ENCODE measurements at regions not wholly inside any gene's neighbourhood (a gene's known extent, or its start where the extent isn't known, plus 50 kb on each side); places are given as distances from the start of the nearest gene placed in this dataset.

GRCh38 chrX:6890544-6891261 lies 256.8 kb upstream of the STS start:
- no peak overlapping the region for H3K4me3 Mint-ChIP-seq
- no peaks in the 10 kb centered on the region for H3K4me1 Mint-ChIP-seq (ENCODE audit: low read depth)
- no peak for DNase-seq (ENCODE audit: low spot score)
- no peak overlapping the region for H3K27ac Mint-ChIP-seq
- intact Hi-C loops (cut with micrococcal nuclease), result no loop called here
- H3K27me3 Mint-ChIP-seq (ENCODE audit: insufficient read depth), result no peaks in the 10 kb centered on the region
- H3K9me3 Mint-ChIP-seq, result no peaks in the 10 kb centered on the region
- no peaks in the 10 kb centered on the region for H3K36me3 Mint-ChIP-seq (ENCODE audit: low read depth)

DNA sequence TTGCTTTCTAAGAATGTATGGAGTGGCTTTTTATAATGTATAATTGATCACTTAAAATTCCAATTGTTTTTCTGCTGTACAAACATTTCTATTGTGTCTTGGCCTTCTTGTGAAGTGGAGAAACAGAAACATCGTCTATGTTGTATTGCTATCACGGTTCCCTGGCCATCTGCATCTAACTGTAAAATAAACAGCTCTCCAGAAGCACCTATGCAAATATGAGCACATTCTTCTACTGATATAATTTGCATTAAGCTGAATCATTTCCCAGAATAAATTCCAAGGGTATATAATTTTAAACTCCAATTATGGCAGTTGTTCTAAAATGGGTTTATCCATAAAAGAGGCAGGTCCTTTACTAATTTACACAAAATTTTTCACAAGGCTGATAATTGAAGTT lies 261.6 kb upstream of the STS start:
- Mint-ChIP-seq H3K9me3 (no peaks in the 10 kb centered on the region), H3K36me3 (ENCODE audit: low read depth) (no peaks in the 10 kb centered on the region), H3K27me3 (ENCODE audit: insufficient read depth) (no peaks in the 10 kb centered on the region), H3K4me3 (no peak overlapping the region), H3K4me1 (ENCODE audit: low read depth) (no peaks in the 10 kb centered on the region), H3K27ac (no peak overlapping the region)
- DNase-seq (ENCODE audit: low spot score), result no peak
- intact Hi-C loops (cut with micrococcal nuclease), result no loop called here

DNA sequence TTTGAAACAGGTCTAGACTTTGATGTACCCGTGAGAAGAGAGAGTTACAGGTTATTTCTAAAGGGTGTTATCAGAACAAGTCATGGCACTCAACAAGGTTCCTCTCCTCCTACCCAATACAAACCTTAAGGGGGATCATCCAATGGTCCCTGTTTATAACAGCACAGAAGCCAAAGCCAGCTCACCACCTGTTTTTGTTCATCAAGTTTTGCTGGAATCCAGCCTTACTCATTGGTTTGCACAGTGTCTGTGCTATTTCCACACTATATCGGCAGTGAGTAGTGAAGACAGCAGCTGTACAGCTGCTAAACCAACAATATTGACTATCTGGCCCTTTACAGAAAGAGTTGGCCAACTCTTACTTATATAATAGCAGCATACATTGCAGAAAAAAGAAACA lies 262.1 kb upstream of the STS start:
- Mint-ChIP-seq H3K9me3 (no peaks in the 10 kb centered on the region), H3K27me3 (ENCODE audit: insufficient read depth) (no peaks in the 10 kb centered on the region), H3K4me3 (no peak overlapping the region), H3K36me3 (ENCODE audit: low read depth) (no peaks in the 10 kb centered on the region), H3K27ac (no peak overlapping the region), H3K4me1 (ENCODE audit: low read depth) (no peaks in the 10 kb centered on the region)
- no peak for DNase-seq (ENCODE audit: low spot score)
- intact Hi-C loops (cut with micrococcal nuclease), result no loop called here

- Mint-ChIP-seq H3K27me3 (ENCODE audit: insufficient read depth) (no peaks in the 10 kb centered on the region), H3K4me3 (no peak overlapping the region), H3K27ac (no peak overlapping the region), H3K36me3 (ENCODE audit: low read depth) (no peaks in the 10 kb centered on the region), H3K9me3 (peaks cover 9% of the 10 kb centered on the region), H3K4me1 (ENCODE audit: low read depth) (no peaks in the 10 kb centered on the region)
- DNase-seq (ENCODE audit: low spot score), result no peak
- intact Hi-C loops (cut with micrococcal nuclease), result no loop called here
These were observed 286.1 kb upstream of the STS start for GRCh38 chrX:6861456-6861855.

DNA sequence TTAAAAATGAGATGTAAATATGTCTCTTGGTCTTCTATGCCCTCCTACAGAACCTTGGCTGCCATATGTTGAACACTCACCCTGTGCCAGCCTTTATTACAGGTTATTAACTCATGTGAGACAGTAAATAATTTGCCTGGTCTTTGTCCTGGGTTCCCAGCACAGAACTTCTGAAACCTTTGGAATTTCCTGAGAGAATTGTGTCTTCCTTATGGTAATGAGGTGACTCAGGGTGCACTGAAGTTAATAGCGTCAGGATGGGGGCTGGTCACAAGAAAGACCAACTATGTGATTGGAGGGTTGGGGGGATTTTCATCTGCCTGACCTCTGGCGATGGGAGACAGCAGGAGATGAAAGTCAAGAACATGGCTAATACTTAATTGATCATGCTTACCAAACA lies 289.8 kb upstream of the STS start:
- H3K27ac Mint-ChIP-seq, result no peak overlapping the region
- no peak for DNase-seq (ENCODE audit: low spot score)
- H3K9me3 Mint-ChIP-seq, result peaks cover 9% of the 10 kb centered on the region
- no peaks in the 10 kb centered on the region for H3K27me3 Mint-ChIP-seq (ENCODE audit: insufficient read depth)
- intact Hi-C loops (cut with micrococcal nuclease), result no loop called here
- no peaks in the 10 kb centered on the region for H3K36me3 Mint-ChIP-seq (ENCODE audit: low read depth)
- H3K4me3 Mint-ChIP-seq, result no peak overlapping the region
- no peaks in the 10 kb centered on the region for H3K4me1 Mint-ChIP-seq (ENCODE audit: low read depth)

GRCh38 chrX:6856471-6856870 lies 291.0 kb upstream of the STS start:
- Mint-ChIP-seq H3K27me3 (ENCODE audit: insufficient read depth) (no peaks in the 10 kb centered on the region), H3K9me3 (peaks cover 9% of the 10 kb centered on the region), H3K36me3 (ENCODE audit: low read depth) (no peaks in the 10 kb centered on the region), H3K4me3 (no peak overlapping the region), H3K4me1 (ENCODE audit: low read depth) (no peaks in the 10 kb centered on the region), H3K27ac (no peak overlapping the region)
- intact Hi-C loops (cut with micrococcal nuclease), result no loop called here
- DNase-seq (ENCODE audit: low spot score), result no peak

GRCh38 chrX:6852869-6853268 lies 294.6 kb upstream of the STS start:
- no peak overlapping the region for H3K4me3 Mint-ChIP-seq
- no peaks in the 10 kb centered on the region for H3K4me1 Mint-ChIP-seq (ENCODE audit: low read depth)
- intact Hi-C loops (cut with micrococcal nuclease), result no loop called here
- no peak overlapping the region for H3K27ac Mint-ChIP-seq
- H3K36me3 Mint-ChIP-seq (ENCODE audit: low read depth), result no peaks in the 10 kb centered on the region
- no peaks in the 10 kb centered on the region for H3K9me3 Mint-ChIP-seq
- H3K27me3 Mint-ChIP-seq (ENCODE audit: insufficient read depth), result no peaks in the 10 kb centered on the region
- no peak for DNase-seq (ENCODE audit: low spot score)

GRCh38 chrX:6852121-6852520 lies 295.4 kb upstream of the STS start:
- Mint-ChIP-seq H3K4me1 (ENCODE audit: low read depth) (no peaks in the 10 kb centered on the region), H3K36me3 (ENCODE audit: low read depth) (no peaks in the 10 kb centered on the region), H3K4me3 (no peak overlapping the region), H3K27ac (no peak overlapping the region), H3K27me3 (ENCODE audit: insufficient read depth) (no peaks in the 10 kb centered on the region), H3K9me3 (no peaks in the 10 kb centered on the region)
- no peak for DNase-seq (ENCODE audit: low spot score)
- intact Hi-C loops (cut with micrococcal nuclease), result no loop called here

GRCh38 chrX:6851140-6851539 lies 296.4 kb upstream of the STS start:
- no peak overlapping the region for H3K4me3 Mint-ChIP-seq
- no peaks in the 10 kb centered on the region for H3K27me3 Mint-ChIP-seq (ENCODE audit: insufficient read depth)
- no peaks in the 10 kb centered on the region for H3K9me3 Mint-ChIP-seq
- no peaks in the 10 kb centered on the region for H3K4me1 Mint-ChIP-seq (ENCODE audit: low read depth)
- H3K27ac Mint-ChIP-seq, result no peak overlapping the region
- no peaks in the 10 kb centered on the region for H3K36me3 Mint-ChIP-seq (ENCODE audit: low read depth)
- DNase-seq (ENCODE audit: low spot score), result no peak
- intact Hi-C loops (cut with micrococcal nuclease), result no loop called here

GRCh38 chrX:6849716-6850414 lies 297.6 kb upstream of the STS start:
- H3K4me3 Mint-ChIP-seq, result no peak overlapping the region
- DNase-seq (ENCODE audit: low spot score), result no peak
- no peaks in the 10 kb centered on the region for H3K9me3 Mint-ChIP-seq
- no peaks in the 10 kb centered on the region for H3K4me1 Mint-ChIP-seq (ENCODE audit: low read depth)
- no peaks in the 10 kb centered on the region for H3K27me3 Mint-ChIP-seq (ENCODE audit: insufficient read depth)
- H3K36me3 Mint-ChIP-seq (ENCODE audit: low read depth), result no peaks in the 10 kb centered on the region
- H3K27ac Mint-ChIP-seq, result no peak overlapping the region
- intact Hi-C loops (cut with micrococcal nuclease), result no loop called here

DNA sequence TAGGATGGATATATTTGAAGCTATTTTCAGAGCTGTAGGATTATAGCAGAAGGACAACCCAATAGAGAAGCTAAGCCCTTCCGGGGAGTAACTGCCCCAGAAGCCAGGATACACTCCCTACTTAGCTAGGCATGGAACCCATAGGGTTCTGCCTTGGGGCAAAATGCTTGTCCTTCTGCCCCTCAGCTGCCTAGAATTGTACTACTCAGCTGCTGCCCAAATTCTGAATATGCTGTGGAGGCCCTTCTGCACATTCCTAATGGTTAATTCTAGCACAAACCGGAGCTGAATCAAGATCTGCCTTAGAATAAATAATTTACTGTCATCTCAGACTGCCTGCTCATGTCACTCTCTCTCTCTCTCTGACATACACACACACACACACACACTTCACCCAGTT lies 297.7 kb upstream of the VCX3A start:
- H3K4me3 Mint-ChIP-seq, result no peak overlapping the region
- no peak for DNase-seq (ENCODE audit: low spot score)
- H3K27ac Mint-ChIP-seq, result no peak overlapping the region
- no peaks in the 10 kb centered on the region for H3K4me1 Mint-ChIP-seq (ENCODE audit: low read depth)
- intact Hi-C loops (cut with micrococcal nuclease), result no loop called here
- no peaks in the 10 kb centered on the region for H3K36me3 Mint-ChIP-seq (ENCODE audit: low read depth)
- H3K27me3 Mint-ChIP-seq (ENCODE audit: insufficient read depth), result no peaks in the 10 kb centered on the region
- no peaks in the 10 kb centered on the region for H3K9me3 Mint-ChIP-seq

- no peaks in the 10 kb centered on the region for H3K27me3 Mint-ChIP-seq (ENCODE audit: insufficient read depth)
- no peak overlapping the region for H3K27ac Mint-ChIP-seq
- H3K36me3 Mint-ChIP-seq (ENCODE audit: low read depth), result no peaks in the 10 kb centered on the region
- DNase-seq (ENCODE audit: low spot score), result no peak
- no peak overlapping the region for H3K4me3 Mint-ChIP-seq
- intact Hi-C loops (cut with micrococcal nuclease), result no loop called here
- H3K9me3 Mint-ChIP-seq, result no peaks in the 10 kb centered on the region
- no peaks in the 10 kb centered on the region for H3K4me1 Mint-ChIP-seq (ENCODE audit: low read depth)
These were observed 291.9 kb upstream of the VCX3A start for GRCh38 chrX:6826856-6827255.

DNA sequence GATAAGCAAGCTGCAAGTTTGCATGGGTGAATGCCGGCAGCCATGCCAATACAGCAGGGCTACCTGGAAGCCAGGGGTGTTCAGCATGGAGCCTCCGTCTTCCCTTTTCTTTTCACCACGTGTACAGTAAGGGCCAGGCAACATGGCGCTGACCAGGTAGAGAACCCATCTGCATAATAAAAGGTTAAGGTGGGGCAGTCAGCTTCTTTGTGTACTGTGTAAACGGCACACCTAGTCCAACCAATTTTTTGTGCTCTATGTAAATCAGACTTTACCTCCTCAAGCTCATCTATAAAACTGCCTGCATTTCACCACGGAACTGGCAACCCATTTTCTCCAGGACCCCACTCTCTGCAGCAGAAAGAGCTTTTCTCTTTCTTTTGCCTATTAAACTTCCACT lies 286.8 kb upstream of the VCX3A start:
- no peaks in the 10 kb centered on the region for H3K27me3 Mint-ChIP-seq (ENCODE audit: insufficient read depth)
- no peaks in the 10 kb centered on the region for H3K9me3 Mint-ChIP-seq
- DNase-seq (ENCODE audit: low spot score), result no peak
- H3K36me3 Mint-ChIP-seq (ENCODE audit: low read depth), result no peaks in the 10 kb centered on the region
- intact Hi-C loops (cut with micrococcal nuclease), result no loop called here
- H3K27ac Mint-ChIP-seq, result no peak overlapping the region
- H3K4me3 Mint-ChIP-seq, result no peak overlapping the region
- H3K4me1 Mint-ChIP-seq (ENCODE audit: low read depth), result no peaks in the 10 kb centered on the region
